ENCODE measurements at regions not wholly inside any gene's neighbourhood (a gene's known extent, or its start where the extent isn't known, plus 50 kb on each side); places are given as distances from the start of the nearest gene placed in this dataset.

- TF ChIP-seq POLR2AphosphoS5 (IDR thresholded peaks at IDR 0.05; ENCODE audit: low read depth, low read length) (no peak), POLR2A (IDR thresholded peaks at IDR 0.05; ENCODE audit: low read depth, low read length) (no peak), TAF1 (IDR thresholded peaks at IDR 0.05; ENCODE audit: borderline replicate concordance, low read depth, low read length) (no peak)
These were observed 121.2 kb upstream of the NPVF start for GRCh38 chr7:25349283-25350017.
